ENCODE measurements at regions not wholly inside any gene's neighbourhood (a gene's known extent, or its start where the extent isn't known, plus 50 kb on each side); places are given as distances from the start of the nearest gene placed in this dataset.

DNA sequence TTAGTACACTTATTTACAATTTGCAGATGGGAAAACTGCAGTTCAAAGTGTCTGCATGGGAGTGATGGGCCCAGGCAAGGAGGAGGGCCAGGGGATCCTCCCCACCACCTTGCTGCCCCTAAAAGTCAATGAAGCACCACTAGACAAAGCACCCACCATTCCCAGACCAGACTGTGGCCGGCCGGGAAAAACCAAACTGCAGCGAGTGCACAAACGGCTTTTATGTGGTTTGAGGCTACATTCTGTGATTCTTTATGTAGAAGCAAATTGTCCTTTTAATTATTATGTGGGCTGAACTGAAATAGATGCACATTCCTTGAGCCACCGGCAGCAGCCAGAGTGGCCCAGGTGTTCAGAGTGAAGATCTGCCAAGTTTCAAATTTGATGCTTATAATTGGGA, 585.3 kb upstream of the KLF4 start:
- Histone ChIP-seq H3K79me2 (ENCODE audit: control insufficient read depth, insufficient read depth, low read length) (no peaks in the 10 kb centered on the region), H3K27me3 (ENCODE audit: control insufficient read depth in 2 of 2, insufficient read depth in 2 of 2, low read length in 2 of 2) (no peaks in the 10 kb centered on the region), H3K4me2 (ENCODE audit: insufficient read depth, low read length) (no peak overlapping the region), H3K36me3 (ENCODE audit: control insufficient read depth in 2 of 2, extremely low read depth in 1 of 2, insufficient read depth in 2 of 2, low read length in 2 of 2) (no peaks in the 10 kb centered on the region), H3K4me3 (replicated peaks in 1 of 3; ENCODE audit: insufficient read depth in 1 of 3, low read depth in 1 of 3, low read length in 3 of 3) (no peak overlapping the region), H4K20me1 (replicated peaks; ENCODE audit: control insufficient read depth, extremely low read depth, insufficient read depth, low read length) (no peaks in the 10 kb centered on the region), H3K4me1 (ENCODE audit: control insufficient read depth, extremely low read depth, insufficient read depth, low read length) (no peaks in the 10 kb centered on the region), H3K27ac (ENCODE audit: insufficient read depth, low read depth, low read length) (no peak overlapping the region), H3K9me1 (replicated peaks; ENCODE audit: control insufficient read depth, extremely low read depth, insufficient read depth, low read length) (no peaks in the 10 kb centered on the region), H3K9me3 (replicated peaks; ENCODE audit: control insufficient read depth, insufficient read depth, low read length) (no peaks in the 10 kb centered on the region), H2AFZ (ENCODE audit: low read depth, low read length) (no peak overlapping the region), H3K9ac (replicated peaks; ENCODE audit: extremely low read depth, insufficient read depth, low read length) (no peak overlapping the region)
- FAIRE-seq (no peak), DNase-seq (ENCODE audit: low read depth, low spot score) (no peak)
- TF ChIP-seq JUN (IDR thresholded peaks at IDR 0.05; ENCODE audit: borderline replicate concordance, insufficient read depth, insufficient read length, low read depth) (no peak), GATA2 (IDR thresholded peaks at IDR 0.05; ENCODE audit: insufficient read depth, insufficient read length, low read depth, low read length) (no peak), CTCF (IDR thresholded peaks at IDR 0.05; ENCODE audit: extremely low read depth in 1 of 2, insufficient read depth in 1 of 2, low read depth in 1 of 2, low read length in 2 of 2) (no peak), POLR2A (IDR thresholded peaks at IDR 0.05; ENCODE audit: low read depth, low read length) (no peak), POLR2AphosphoS5 (IDR thresholded peaks at IDR 0.05; ENCODE audit: insufficient read depth, low read depth, low read length) (no peak)
- TF ChIP-seq, protein P1, sequence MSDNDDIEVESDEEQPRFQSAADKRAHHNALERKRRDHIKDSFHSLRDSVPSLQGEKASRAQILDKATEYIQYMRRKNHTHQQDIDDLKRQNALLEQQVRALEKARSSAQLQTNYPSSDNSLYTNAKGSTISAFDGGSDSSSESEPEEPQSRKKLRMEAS (IDR thresholded peaks at IDR 0.05; ENCODE audit: insufficient read depth, insufficient read length), result no peak
- ChIA-PET CTCF (no interaction called here), POLR2A (no interaction called here)
- BruUV-seq (replicated peaks), result no TSS peak
- intact Hi-C loops (cut with micrococcal nuclease), result no loop called here
- dilution Hi-C loops (cut with MboI; ENCODE audit: extremely low pct_ligation_motif_present, low sequenced_read_pairs), result no loop called here

- H3K36me3 ChIP-seq (ENCODE audit: control insufficient read depth in 2 of 2, extremely low read depth in 1 of 2, insufficient read depth in 2 of 2, low read length in 2 of 2), result no peaks in the 10 kb centered on the region
- dilution Hi-C loops (cut with MboI; ENCODE audit: extremely low pct_ligation_motif_present, low sequenced_read_pairs), result no loop called here
- no peaks in the 10 kb centered on the region for H3K79me2 ChIP-seq (ENCODE audit: control insufficient read depth, insufficient read depth, low read length)
- no peak overlapping the region for H2AFZ ChIP-seq (ENCODE audit: low read depth, low read length)
- ChIA-PET CTCF (no interaction called here), POLR2A (no interaction called here)
- no peaks in the 10 kb centered on the region for H3K27me3 ChIP-seq (ENCODE audit: control insufficient read depth in 2 of 2, insufficient read depth in 2 of 2, low read length in 2 of 2)
- H3K4me1 ChIP-seq (ENCODE audit: control insufficient read depth, extremely low read depth, insufficient read depth, low read length), result no peaks in the 10 kb centered on the region
- H3K9me1 ChIP-seq (replicated peaks; ENCODE audit: control insufficient read depth, extremely low read depth, insufficient read depth, low read length), result no peaks in the 10 kb centered on the region
- no peak for DNase-seq (ENCODE audit: low read depth, low spot score)
- TF ChIP-seq POLR2A (IDR thresholded peaks at IDR 0.05; ENCODE audit: low read depth, low read length), result no peak
- TF ChIP-seq EZH2 (IDR thresholded peaks at IDR 0.05; ENCODE audit: borderline replicate concordance, low read depth, low read length, severe bottlenecking), result no peak
- no peak for TF ChIP-seq MYC (IDR thresholded peaks at IDR 0.05; ENCODE audit: low read depth, low read length)
- TF ChIP-seq, protein P1 (IDR thresholded peaks at IDR 0.05; ENCODE audit: insufficient read depth, insufficient read length), result no peak
- TF ChIP-seq FOS (IDR thresholded peaks at IDR 0.05; ENCODE audit: borderline replicate concordance, insufficient read depth, low read length), result no peak
- TF ChIP-seq CTCF (IDR thresholded peaks at IDR 0.05; ENCODE audit: extremely low read depth in 1 of 2, insufficient read depth in 1 of 2, low read depth in 1 of 2, low read length in 2 of 2), result no peak
- no peak for TF ChIP-seq GATA2 (IDR thresholded peaks at IDR 0.05; ENCODE audit: insufficient read depth, insufficient read length, low read depth, low read length)
- TF ChIP-seq JUN (IDR thresholded peaks at IDR 0.05; ENCODE audit: borderline replicate concordance, insufficient read depth, insufficient read length, low read depth), result no peak
- no peak for TF ChIP-seq POLR2AphosphoS5 (IDR thresholded peaks at IDR 0.05; ENCODE audit: insufficient read depth, low read depth, low read length)
- no peak overlapping the region for H3K4me2 ChIP-seq (ENCODE audit: insufficient read depth, low read length)
- intact Hi-C loops (cut with micrococcal nuclease), result no loop called here
- no peak for FAIRE-seq
- no peak overlapping the region for H3K9ac ChIP-seq (replicated peaks; ENCODE audit: extremely low read depth, insufficient read depth, low read length)
- no peaks in the 10 kb centered on the region for H4K20me1 ChIP-seq (replicated peaks; ENCODE audit: control insufficient read depth, extremely low read depth, insufficient read depth, low read length)
- no peaks in the 10 kb centered on the region for H3K9me3 ChIP-seq (replicated peaks; ENCODE audit: control insufficient read depth, insufficient read depth, low read length)
- no peak overlapping the region for H3K4me3 ChIP-seq (replicated peaks in 1 of 3; ENCODE audit: insufficient read depth in 1 of 3, low read depth in 1 of 3, low read length in 3 of 3)
- BruUV-seq (replicated peaks), result no TSS peak
- H3K27ac ChIP-seq (ENCODE audit: insufficient read depth, low read depth, low read length), result no peak overlapping the region
Measured at GRCh38 chr9:108073823-108074222, 584.3 kb upstream of the KLF4 start.

Measured in endothelial cell of umbilical vein (primary cell).